WERI-Rb-1 (cell line): ENCODE measurements at regions not wholly inside any gene's neighbourhood (a gene's known extent, or its start where the extent isn't known, plus 50 kb on each side); places are given as distances from the start of the nearest gene placed in this dataset.

Experiments
- DNase-seq: peaks from one replicate; pipeline ENCODE4 v3.0.0-alpha.2; 2020
- H3K27ac ChIP-seq: fragments of 250-450 bp; sonication (Bioruptor Pico); 2 replicates; pipeline ENCODE4 v1.5.1; 2020; ENCODE audit warnings: mild to moderate bottlenecking, moderate library complexity
- H3K27me3 ChIP-seq: fragments of 250-450 bp; sonication (Bioruptor Pico); 2 replicates; pipeline ENCODE4 v1.5.1; 2021; ENCODE audit warnings: mild to moderate bottlenecking, low read depth, moderate library complexity; ENCODE audit not compliant: insufficient read depth, severe bottlenecking
- H3K36me3 ChIP-seq: fragments of 250-450 bp; sonication (Bioruptor Pico); 2 replicates; pipeline ENCODE4 v1.5.1; 2020; ENCODE audit warnings: mild to moderate bottlenecking, moderate library complexity
- H3K4me3 ChIP-seq: 2 replicates; pipeline ENCODE4 v1.5.1; 2011; ENCODE audit warnings: low read depth, mild to moderate bottlenecking, control low read depth, low read length
- H3K9me3 ChIP-seq: fragments of 250-450 bp; sonication (Bioruptor Pico); 2 replicates; pipeline ENCODE4 v1.5.1; 2021; ENCODE audit warnings: mild to moderate bottlenecking, moderate library complexity; ENCODE audit not compliant: severe bottlenecking
- TF ChIP-seq, protein P1 (sequence below): IDR thresholded peaks from 2 replicates; pipeline ENCODE4 v1.5.1; 2011; ENCODE audit warnings: low read depth, mild to moderate bottlenecking, control low read depth, inconsistent platforms, low read length

GRCh38 chr4:16289897-16290554, 63.8 kb upstream of the TAPT1 start:
- Histone ChIP-seq H3K36me3 (no peaks in the 10 kb centered on the region), H3K27ac (no peak overlapping the region), H3K9me3 (no peaks in the 10 kb centered on the region), H3K4me3 (no peak overlapping the region), H3K27me3 (peaks cover 16% of the 10 kb centered on the region)
- TF ChIP-seq, protein P1, sequence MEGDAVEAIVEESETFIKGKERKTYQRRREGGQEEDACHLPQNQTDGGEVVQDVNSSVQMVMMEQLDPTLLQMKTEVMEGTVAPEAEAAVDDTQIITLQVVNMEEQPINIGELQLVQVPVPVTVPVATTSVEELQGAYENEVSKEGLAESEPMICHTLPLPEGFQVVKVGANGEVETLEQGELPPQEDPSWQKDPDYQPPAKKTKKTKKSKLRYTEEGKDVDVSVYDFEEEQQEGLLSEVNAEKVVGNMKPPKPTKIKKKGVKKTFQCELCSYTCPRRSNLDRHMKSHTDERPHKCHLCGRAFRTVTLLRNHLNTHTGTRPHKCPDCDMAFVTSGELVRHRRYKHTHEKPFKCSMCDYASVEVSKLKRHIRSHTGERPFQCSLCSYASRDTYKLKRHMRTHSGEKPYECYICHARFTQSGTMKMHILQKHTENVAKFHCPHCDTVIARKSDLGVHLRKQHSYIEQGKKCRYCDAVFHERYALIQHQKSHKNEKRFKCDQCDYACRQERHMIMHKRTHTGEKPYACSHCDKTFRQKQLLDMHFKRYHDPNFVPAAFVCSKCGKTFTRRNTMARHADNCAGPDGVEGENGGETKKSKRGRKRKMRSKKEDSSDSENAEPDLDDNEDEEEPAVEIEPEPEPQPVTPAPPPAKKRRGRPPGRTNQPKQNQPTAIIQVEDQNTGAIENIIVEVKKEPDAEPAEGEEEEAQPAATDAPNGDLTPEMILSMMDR: peak; percentile 38; the same call in 1 of the 2 replicates
- no peak for DNase-seq

DNA sequence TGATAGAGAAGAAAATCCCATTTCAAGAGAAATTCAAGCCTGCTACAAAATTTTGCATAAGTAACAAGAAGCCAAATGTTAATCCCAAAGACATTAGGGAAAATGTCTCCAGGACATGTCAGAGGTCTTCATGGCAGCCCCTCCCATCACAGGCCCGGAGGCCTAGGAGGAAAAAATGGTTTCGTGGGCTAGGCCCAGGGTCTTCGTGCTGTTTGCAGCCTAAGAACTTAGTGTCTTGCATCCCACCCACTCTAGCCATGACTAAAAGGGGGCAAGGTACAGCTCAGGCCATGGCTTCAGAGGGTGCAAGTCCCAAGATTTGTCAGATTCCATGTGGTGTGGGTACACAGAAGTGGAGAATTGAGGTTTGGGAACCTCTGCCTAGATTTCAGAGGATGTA, 57.8 kb upstream of the TAPT1 start:
- TF ChIP-seq, protein P1: no peak
- no peak for DNase-seq

GRCh38 chr4:16278178-16278577, 51.9 kb upstream of the TAPT1 start:
- Histone ChIP-seq H3K27me3 (peaks cover 4% of the 10 kb centered on the region), H3K27ac (no peak overlapping the region), H3K4me3 (no peak overlapping the region), H3K9me3 (peaks cover 10% of the 10 kb centered on the region), H3K36me3 (no peaks in the 10 kb centered on the region)
- TF ChIP-seq, protein P1: peak; percentile 43; the same call in 1 of the 2 replicates
- DNase-seq: no peak

More for the DNA sequence above, 57.8 kb upstream of the TAPT1 start:
- Histone ChIP-seq H3K4me3 (no peak overlapping the region), H3K27me3 (peaks cover 9% of the 10 kb centered on the region), H3K9me3 (peaks cover 11% of the 10 kb centered on the region), H3K36me3 (no peaks in the 10 kb centered on the region), H3K27ac (no peak overlapping the region)
